ENCODE measurements at regions not wholly inside any gene's neighbourhood (a gene's known extent, or its start where the extent isn't known, plus 50 kb on each side); places are given as distances from the start of the nearest gene placed in this dataset.
"Not testable (repeated sequence)": the region's sequence is repeated elsewhere in the genome, so short reads cannot be mapped to it uniquely, and the experiment has no call there.

GRCh38 chrX:17984415-17984814 lies 123.3 kb upstream of the RAI2 start:
- Mint-ChIP-seq H3K4me3 (no peak overlapping the region), H3K27me3 (no peaks in the 10 kb centered on the region), H3K4me1 (ENCODE audit: low read depth) (peaks cover 31% of the 10 kb centered on the region), H3K9me3 (ENCODE audit: low read depth) (no peaks in the 10 kb centered on the region), H3K36me3 (no peaks in the 10 kb centered on the region), H3K27ac (no peak overlapping the region)

- Mint-ChIP-seq H3K36me3 (no peaks in the 10 kb centered on the region), H3K27ac (no peak overlapping the region), H3K27me3 (no peaks in the 10 kb centered on the region), H3K9me3 (ENCODE audit: low read depth) (no peaks in the 10 kb centered on the region), H3K4me1 (ENCODE audit: low read depth) (peaks cover 25% of the 10 kb centered on the region), H3K4me3 (no peak overlapping the region)
Observed at GRCh38 chrX:17983389-17983788, 122.3 kb upstream of the RAI2 start.

GRCh38 chrX:17977696-17978095 lies 116.6 kb upstream of the RAI2 start:
- Mint-ChIP-seq H3K27me3 (no peaks in the 10 kb centered on the region), H3K4me1 (ENCODE audit: low read depth) (no peaks in the 10 kb centered on the region), H3K36me3 (no peaks in the 10 kb centered on the region), H3K9me3 (ENCODE audit: low read depth) (no peaks in the 10 kb centered on the region), H3K27ac (no peak overlapping the region), H3K4me3 (no peak overlapping the region)

DNA sequence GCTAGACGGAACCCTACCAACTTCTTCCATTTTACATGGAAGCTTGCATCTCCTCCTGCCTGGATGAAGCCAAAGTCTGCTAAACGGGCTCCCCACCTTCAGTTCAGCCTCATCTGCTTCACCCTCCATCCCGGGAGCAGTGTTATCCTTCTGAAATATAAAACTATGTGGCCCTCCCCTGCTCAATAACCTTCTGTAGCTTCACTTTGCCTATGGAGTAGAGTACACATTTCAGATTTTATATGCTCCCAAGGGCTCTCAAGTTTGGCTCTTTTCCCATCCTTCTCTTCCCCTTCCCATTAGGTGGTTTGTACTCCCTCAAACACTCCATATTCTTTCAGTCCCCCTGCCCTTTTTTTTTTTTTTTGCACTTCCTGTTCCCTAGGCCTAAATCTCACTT lies 115.9 kb upstream of the RAI2 start:
- H3K27me3 Mint-ChIP-seq: no peaks in the 10 kb centered on the region
- no peak overlapping the region for H3K4me3 Mint-ChIP-seq
- no peak overlapping the region for H3K27ac Mint-ChIP-seq

GRCh38 chrX:17975349-17975748 lies 114.3 kb upstream of the RAI2 start:
- not testable (repeated sequence) for H3K27ac Mint-ChIP-seq; H3K9me3 Mint-ChIP-seq (ENCODE audit: low read depth); H3K4me3 Mint-ChIP-seq; H3K36me3 Mint-ChIP-seq; H3K4me1 Mint-ChIP-seq (ENCODE audit: low read depth); H3K27me3 Mint-ChIP-seq

More for the DNA sequence above, 115.9 kb upstream of the RAI2 start:
- H3K4me1 Mint-ChIP-seq (ENCODE audit: low read depth): no peaks in the 10 kb centered on the region
- H3K36me3 Mint-ChIP-seq: no peaks in the 10 kb centered on the region
- no peaks in the 10 kb centered on the region for H3K9me3 Mint-ChIP-seq (ENCODE audit: low read depth)

- no peaks in the 10 kb centered on the region for H3K27me3 Mint-ChIP-seq
- no peak overlapping the region for H3K27ac Mint-ChIP-seq
- H3K9me3 Mint-ChIP-seq (ENCODE audit: low read depth): no peaks in the 10 kb centered on the region
- H3K4me1 Mint-ChIP-seq (ENCODE audit: low read depth): no peaks in the 10 kb centered on the region
- no peak overlapping the region for H3K4me3 Mint-ChIP-seq
- no peaks in the 10 kb centered on the region for H3K36me3 Mint-ChIP-seq
Observed at GRCh38 chrX:17968367-17968766, 107.3 kb upstream of the RAI2 start.

DNA sequence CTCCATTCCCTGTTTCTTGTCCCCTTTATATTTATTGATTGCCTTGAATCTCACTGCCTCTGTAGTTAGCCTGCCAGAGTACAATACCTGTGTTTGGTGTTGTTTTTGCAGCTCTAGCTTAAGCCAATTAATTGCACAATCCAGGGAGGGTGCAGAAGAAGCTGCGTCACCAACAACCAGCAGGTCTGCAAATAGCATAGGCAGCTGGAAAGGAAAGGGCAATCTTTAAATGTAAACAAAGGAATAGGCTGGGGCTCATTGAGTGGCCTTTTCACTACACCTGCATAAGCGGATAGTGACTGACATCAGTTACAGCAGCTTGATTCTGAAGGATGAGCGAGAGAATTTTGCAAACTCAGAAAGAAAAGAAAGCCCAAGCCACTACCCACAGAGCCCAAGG lies 106.8 kb upstream of the RAI2 start:
- H3K36me3 Mint-ChIP-seq: no peaks in the 10 kb centered on the region
- no peak overlapping the region for H3K4me3 Mint-ChIP-seq
- H3K4me1 Mint-ChIP-seq (ENCODE audit: low read depth): no peaks in the 10 kb centered on the region
- no peaks in the 10 kb centered on the region for H3K9me3 Mint-ChIP-seq (ENCODE audit: low read depth)
- H3K27ac Mint-ChIP-seq: no peak overlapping the region
- no peaks in the 10 kb centered on the region for H3K27me3 Mint-ChIP-seq

- H3K27me3 Mint-ChIP-seq: peaks cover 1% of the 10 kb centered on the region
- H3K4me3 Mint-ChIP-seq: no peak overlapping the region
Observed at GRCh38 chrX:17964871-17965270, 103.8 kb upstream of the RAI2 start.

GRCh38 chrX:17960891-17961290 lies 99.8 kb upstream of the RAI2 start:
- Mint-ChIP-seq H3K27me3 (peaks cover 1% of the 10 kb centered on the region), H3K36me3 (no peaks in the 10 kb centered on the region), H3K27ac (no peak overlapping the region), H3K4me3 (no peak overlapping the region), H3K4me1 (ENCODE audit: low read depth) (no peaks in the 10 kb centered on the region), H3K9me3 (ENCODE audit: low read depth) (no peaks in the 10 kb centered on the region)

More at GRCh38 chrX:17964871-17965270, 103.8 kb upstream of the RAI2 start:
- H3K4me1 Mint-ChIP-seq (ENCODE audit: low read depth): no peaks in the 10 kb centered on the region
- no peak overlapping the region for H3K27ac Mint-ChIP-seq
- H3K36me3 Mint-ChIP-seq: no peaks in the 10 kb centered on the region
- no peaks in the 10 kb centered on the region for H3K9me3 Mint-ChIP-seq (ENCODE audit: low read depth)

DNA sequence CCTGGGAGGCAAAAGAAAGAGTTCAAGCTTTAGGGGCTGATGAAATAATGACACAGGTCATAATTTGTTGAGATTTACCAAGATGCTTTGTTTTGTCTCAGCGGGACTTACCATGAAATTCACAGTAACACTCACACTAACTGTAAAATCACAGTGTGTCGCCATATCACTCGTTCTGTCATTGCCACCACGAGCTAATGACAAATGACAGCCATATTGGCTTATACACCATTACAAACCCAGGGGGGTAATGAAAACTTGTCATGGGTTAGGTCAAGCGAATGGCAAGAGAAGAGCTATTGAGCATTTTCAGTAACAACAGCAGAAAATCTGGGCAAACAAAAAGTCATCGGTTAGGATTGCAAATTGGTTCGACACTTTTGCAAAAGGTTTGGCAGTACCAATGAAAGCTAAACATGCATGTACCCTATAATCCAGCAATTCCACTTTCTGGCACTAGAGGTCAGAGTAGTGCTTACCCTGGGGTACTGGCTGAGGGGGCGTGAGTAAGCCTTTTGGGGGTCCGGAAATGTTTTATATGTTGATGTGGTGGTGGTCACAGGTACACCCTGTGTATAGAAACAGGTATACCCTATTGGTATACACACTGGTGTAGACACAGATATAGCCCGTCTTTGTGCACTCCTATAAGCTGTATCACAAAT lies 83.9 kb upstream of the RAI2 start:
- H3K9me3 Mint-ChIP-seq (ENCODE audit: low read depth): no peaks in the 10 kb centered on the region
- no peaks in the 10 kb centered on the region for H3K36me3 Mint-ChIP-seq
- no peaks in the 10 kb centered on the region for H3K4me1 Mint-ChIP-seq (ENCODE audit: low read depth)
- H3K4me3 Mint-ChIP-seq: no peak overlapping the region
- H3K27ac Mint-ChIP-seq: no peak overlapping the region
- no peaks in the 10 kb centered on the region for H3K27me3 Mint-ChIP-seq

DNA sequence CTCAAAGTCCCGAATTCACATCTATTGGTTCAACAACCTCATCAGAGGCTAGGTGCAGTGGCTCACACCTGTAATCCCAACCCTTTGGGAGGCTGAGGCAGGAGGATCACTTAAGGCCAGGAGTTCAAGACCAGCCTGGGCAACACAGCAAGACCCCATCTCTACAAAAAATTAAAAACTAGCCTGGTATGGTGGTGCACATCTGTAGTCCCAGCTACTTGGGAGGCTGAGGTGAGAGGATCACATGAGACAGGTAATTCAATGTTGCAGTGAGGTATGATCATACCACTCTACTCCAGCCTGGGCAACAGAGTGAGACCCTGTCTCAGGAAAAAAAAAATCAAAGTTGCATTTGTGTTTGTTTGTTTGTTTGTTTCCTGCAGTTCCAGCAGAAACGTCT lies 80.1 kb upstream of the RAI2 start:
- not testable (repeated sequence) for H3K36me3 Mint-ChIP-seq; H3K4me3 Mint-ChIP-seq; H3K27ac Mint-ChIP-seq; H3K9me3 Mint-ChIP-seq (ENCODE audit: low read depth); H3K27me3 Mint-ChIP-seq; H3K4me1 Mint-ChIP-seq (ENCODE audit: low read depth)

DNA sequence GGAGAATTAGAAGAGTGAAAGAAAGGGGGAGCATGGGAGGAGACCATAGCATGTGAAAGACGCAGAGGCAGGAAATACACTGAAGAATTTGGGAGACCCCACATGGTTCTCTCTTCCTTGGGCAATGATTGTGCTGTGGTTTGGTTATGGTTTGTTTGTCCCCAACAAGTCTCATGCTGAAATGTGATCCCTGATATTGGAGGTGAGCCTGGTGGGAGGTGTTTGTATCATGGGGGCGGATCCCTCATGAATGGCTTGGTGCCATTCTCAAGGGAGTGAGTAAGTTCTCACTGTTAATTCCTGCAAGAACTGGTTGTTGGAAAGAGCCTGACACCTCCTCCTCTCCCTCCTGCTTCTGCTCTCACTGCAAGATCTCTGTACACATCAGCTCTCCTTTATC lies 78.6 kb upstream of the RAI2 start:
- H3K27me3 Mint-ChIP-seq: no peaks in the 10 kb centered on the region
- H3K9me3 Mint-ChIP-seq (ENCODE audit: low read depth): no peaks in the 10 kb centered on the region
- H3K27ac Mint-ChIP-seq: no peak overlapping the region
- H3K36me3 Mint-ChIP-seq: no peaks in the 10 kb centered on the region
- no peak overlapping the region for H3K4me3 Mint-ChIP-seq
- no peaks in the 10 kb centered on the region for H3K4me1 Mint-ChIP-seq (ENCODE audit: low read depth)

- no peaks in the 10 kb centered on the region for H3K27me3 Mint-ChIP-seq
- no peak overlapping the region for H3K4me3 Mint-ChIP-seq
- no peaks in the 10 kb centered on the region for H3K4me1 Mint-ChIP-seq (ENCODE audit: low read depth)
- no peaks in the 10 kb centered on the region for H3K9me3 Mint-ChIP-seq (ENCODE audit: low read depth)
- no peak overlapping the region for H3K27ac Mint-ChIP-seq
- no peaks in the 10 kb centered on the region for H3K36me3 Mint-ChIP-seq
Observed at GRCh38 chrX:17933856-17934255, 72.8 kb upstream of the RAI2 start.

DNA sequence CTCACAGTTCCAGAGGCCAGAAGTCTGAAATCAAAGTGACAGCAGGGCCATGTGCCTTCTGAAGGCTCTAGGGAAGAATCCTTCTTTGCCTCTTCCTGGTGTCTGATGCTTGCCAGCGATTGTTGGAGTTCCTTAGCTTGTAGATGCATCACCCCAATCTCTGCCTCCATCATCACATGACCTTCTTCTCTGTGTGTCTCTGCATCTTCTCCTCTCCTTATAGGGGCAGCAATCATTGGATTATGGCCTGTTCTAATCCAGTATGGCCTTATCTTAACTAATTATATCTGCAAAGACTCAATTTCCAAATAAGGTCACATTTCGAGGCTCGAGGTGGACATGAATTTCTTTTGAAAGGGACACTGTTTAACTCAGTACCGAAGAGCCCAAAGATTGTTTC lies 71.7 kb upstream of the RAI2 start:
- H3K9me3 Mint-ChIP-seq (ENCODE audit: low read depth): no peaks in the 10 kb centered on the region
- H3K4me1 Mint-ChIP-seq (ENCODE audit: low read depth): no peaks in the 10 kb centered on the region
- no peak overlapping the region for H3K27ac Mint-ChIP-seq
- no peaks in the 10 kb centered on the region for H3K36me3 Mint-ChIP-seq
- H3K4me3 Mint-ChIP-seq: no peak overlapping the region
- no peaks in the 10 kb centered on the region for H3K27me3 Mint-ChIP-seq

DNA sequence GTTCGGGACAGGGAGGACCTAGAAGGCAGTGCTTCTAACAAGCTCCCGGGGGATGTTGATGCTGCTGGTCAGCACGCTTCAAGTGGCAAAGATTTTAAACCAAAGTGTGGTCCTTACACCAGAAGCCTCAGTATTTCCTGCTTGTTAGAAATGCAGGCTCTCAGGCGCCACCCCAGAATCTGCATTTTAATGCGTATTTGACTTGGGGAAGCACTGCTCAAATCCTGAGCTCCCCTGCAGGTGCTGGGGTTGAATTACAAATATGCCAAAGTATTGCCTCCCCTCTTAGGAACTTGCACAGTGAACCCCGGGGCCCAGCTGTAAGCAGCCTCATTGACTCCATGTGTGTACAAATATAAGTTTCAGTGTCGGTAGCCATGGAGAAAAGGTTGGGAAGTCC lies 70.8 kb upstream of the RAI2 start:
- H3K4me1 Mint-ChIP-seq (ENCODE audit: low read depth): no peaks in the 10 kb centered on the region
- H3K9me3 Mint-ChIP-seq (ENCODE audit: low read depth): no peaks in the 10 kb centered on the region
- no peak overlapping the region for H3K27ac Mint-ChIP-seq
- H3K36me3 Mint-ChIP-seq: no peaks in the 10 kb centered on the region
- no peak overlapping the region for H3K4me3 Mint-ChIP-seq
- no peaks in the 10 kb centered on the region for H3K27me3 Mint-ChIP-seq

GRCh38 chrX:17930850-17931249 lies 69.8 kb upstream of the RAI2 start:
- Mint-ChIP-seq H3K4me3 (no peak overlapping the region), H3K9me3 (ENCODE audit: low read depth) (peaks cover 8% of the 10 kb centered on the region), H3K4me1 (ENCODE audit: low read depth) (no peaks in the 10 kb centered on the region), H3K27ac (no peak overlapping the region), H3K27me3 (no peaks in the 10 kb centered on the region), H3K36me3 (peaks cover 6% of the 10 kb centered on the region)
